ENCODE measurements at regions not wholly inside any gene's neighbourhood (a gene's known extent, or its start where the extent isn't known, plus 50 kb on each side); places are given as distances from the start of the nearest gene placed in this dataset.

DNA sequence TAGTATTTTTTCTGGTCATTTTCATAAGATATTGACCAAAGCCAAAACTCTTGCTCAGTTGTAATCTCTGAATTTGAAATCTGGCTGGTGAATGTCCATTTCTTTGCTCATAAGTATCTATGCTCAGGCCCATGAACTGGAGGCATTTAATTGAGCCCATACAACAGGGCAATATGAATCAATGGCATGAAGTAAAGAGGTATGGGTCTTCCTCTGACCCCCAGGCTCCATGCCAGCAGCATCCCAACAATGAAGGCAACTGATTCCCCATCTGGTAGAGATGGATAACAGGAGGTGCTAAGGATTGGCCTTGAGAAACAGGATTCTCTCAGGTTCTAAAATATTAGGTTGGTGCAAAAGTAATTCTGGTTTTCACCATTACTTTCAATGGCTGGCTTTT, 330.8 kb downstream of the LIG4 start:
- no TSS peak for BruUV-seq (replicated peaks)
- H3K9me3 ChIP-seq (replicated peaks; ENCODE audit: control insufficient read depth, insufficient read depth, low read depth, low read length): peaks cover 5% of the 10 kb centered on the region
- H3K27me3 ChIP-seq (ENCODE audit: control insufficient read depth in 2 of 2, insufficient read depth in 2 of 2, low read length in 2 of 2): no peaks in the 10 kb centered on the region
- FAIRE-seq (no peak), DNase-seq (ENCODE audit: extremely low read depth in 1 of 4, low spot score in 3 of 4) (peak in 2 of 4 experiments; percentile 51 to 59), ATAC-seq (no peak)
- H3K27ac ChIP-seq (ENCODE audit: extremely low read depth, low read depth, low read length): peak overlapping the region; percentile 74
- CTCF ChIA-PET (ENCODE audit: low intra/inter-chr PET ratio): no interaction called here
- intact Hi-C loops (cut with micrococcal nuclease) (loop anchor here (5.0 kb wide), 1 partner anchor 108 kb away; no protein-coding TSS in a partner anchor), in situ Hi-C loops (cut with MboI) (no loop called here)
- H3K36me3 ChIP-seq (ENCODE audit: control insufficient read depth, insufficient read depth, low read length): no peaks in the 10 kb centered on the region; the same call in 2 of the 3 replicates
- TF ChIP-seq, protein P1, sequence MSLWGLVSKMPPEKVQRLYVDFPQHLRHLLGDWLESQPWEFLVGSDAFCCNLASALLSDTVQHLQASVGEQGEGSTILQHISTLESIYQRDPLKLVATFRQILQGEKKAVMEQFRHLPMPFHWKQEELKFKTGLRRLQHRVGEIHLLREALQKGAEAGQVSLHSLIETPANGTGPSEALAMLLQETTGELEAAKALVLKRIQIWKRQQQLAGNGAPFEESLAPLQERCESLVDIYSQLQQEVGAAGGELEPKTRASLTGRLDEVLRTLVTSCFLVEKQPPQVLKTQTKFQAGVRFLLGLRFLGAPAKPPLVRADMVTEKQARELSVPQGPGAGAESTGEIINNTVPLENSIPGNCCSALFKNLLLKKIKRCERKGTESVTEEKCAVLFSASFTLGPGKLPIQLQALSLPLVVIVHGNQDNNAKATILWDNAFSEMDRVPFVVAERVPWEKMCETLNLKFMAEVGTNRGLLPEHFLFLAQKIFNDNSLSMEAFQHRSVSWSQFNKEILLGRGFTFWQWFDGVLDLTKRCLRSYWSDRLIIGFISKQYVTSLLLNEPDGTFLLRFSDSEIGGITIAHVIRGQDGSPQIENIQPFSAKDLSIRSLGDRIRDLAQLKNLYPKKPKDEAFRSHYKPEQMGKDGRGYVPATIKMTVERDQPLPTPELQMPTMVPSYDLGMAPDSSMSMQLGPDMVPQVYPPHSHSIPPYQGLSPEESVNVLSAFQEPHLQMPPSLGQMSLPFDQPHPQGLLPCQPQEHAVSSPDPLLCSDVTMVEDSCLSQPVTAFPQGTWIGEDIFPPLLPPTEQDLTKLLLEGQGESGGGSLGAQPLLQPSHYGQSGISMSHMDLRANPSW (CRISPR knock-in tag; IDR thresholded peaks at IDR 0.05): 0 out of 2 replicates have a peak, but pooled peaks have one; percentile 50
- TF ChIP-seq ESRRA (IDR thresholded peaks at IDR 0.05; ENCODE audit: borderline replicate concordance, low read depth) (no peak), SMARCE1 (IDR thresholded peaks at IDR 0.05) (no peak)
- H3K4me3 ChIP-seq: no peak overlapping the region
- no peak overlapping the region for H2AFZ ChIP-seq (ENCODE audit: low read depth, low read length)
- no peak overlapping the region for H3K4me2 ChIP-seq (ENCODE audit: insufficient read depth, low read length)
- H3K79me2 ChIP-seq (ENCODE audit: control insufficient read depth, insufficient read depth, low read length): peaks cover 28% of the 10 kb centered on the region
- H4K20me1 ChIP-seq (replicated peaks; ENCODE audit: control insufficient read depth, insufficient read depth, low read length): no peaks in the 10 kb centered on the region
- peaks cover 7 to 48% of the 10 kb centered on the region in 2 experiments; a peak in 4 of 5 replicates for H3K4me1 ChIP-seq (replicated peaks in 1 of 2; ENCODE audit: control insufficient read depth in 2 of 2, insufficient read depth in 2 of 2, low read length in 2 of 2)
- POLR2A ChIA-PET: interaction anchor here (1.2 to 4.8 kb wide), 8 partner anchors 9 to 35 kb away, joined by 3 to 52 read pairs (median 10); no protein-coding TSS in a partner anchor
- peak overlapping the region in 1 of 2 experiments; percentile 70; a peak in 1 of 4 replicates for H3K9ac ChIP-seq (ENCODE audit: insufficient read depth in 1 of 2, low read depth in 2 of 2, low read length in 2 of 2)
- no peaks in the 10 kb centered on the region for H3K9me1 ChIP-seq (ENCODE audit: control insufficient read depth, insufficient read depth, low read length)

Measured in K562 (cell line).